ENCODE measurements at regions not wholly inside any gene's neighbourhood (a gene's known extent, or its start where the extent isn't known, plus 50 kb on each side); places are given as distances from the start of the nearest gene placed in this dataset.

DNA sequence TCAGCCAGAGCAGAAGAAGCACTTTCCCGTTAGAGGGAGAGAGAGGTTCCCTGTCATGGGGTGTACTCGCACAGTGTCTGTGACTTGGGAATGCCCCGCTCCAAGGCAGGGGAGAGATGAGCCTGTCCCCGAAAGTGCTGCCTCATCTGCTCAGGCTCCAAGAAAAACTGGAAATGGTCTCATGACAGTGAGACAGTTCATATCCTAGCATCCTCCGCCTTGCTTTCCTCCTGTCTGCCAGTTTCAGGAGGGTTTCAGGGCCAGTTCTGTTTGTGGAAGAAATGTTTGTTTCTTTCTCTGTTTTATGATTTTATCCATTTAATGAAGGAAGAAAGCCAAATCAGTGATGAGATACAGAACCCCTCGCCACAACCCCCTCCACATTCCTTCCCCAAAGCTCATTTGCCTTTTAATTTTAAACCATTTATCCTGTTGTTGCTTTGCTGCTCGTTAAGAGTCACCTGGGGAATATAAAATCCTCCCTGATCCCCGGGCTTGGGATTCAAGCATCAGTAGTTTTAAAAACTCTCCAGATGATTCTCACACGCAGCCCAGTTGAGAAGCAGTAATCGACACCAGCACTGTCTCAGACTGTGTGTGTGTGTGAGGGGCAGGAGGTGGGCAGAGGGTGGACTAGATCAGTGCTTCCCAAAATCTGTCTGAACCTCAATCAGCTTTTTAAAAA, 144.6 kb upstream of the UBL3 start:
- no peak overlapping the region for H3K4me2 ChIP-seq (ENCODE audit: insufficient read depth in 1 of 2, low read depth in 2 of 2, low read length in 2 of 2)
- no peak overlapping the region for H4K8ac ChIP-seq (ENCODE audit: extremely low read depth, insufficient read depth, low read length)
- no peaks in the 10 kb centered on the region for H3K23me2 ChIP-seq (ENCODE audit: low read depth, low read length)
- peaks cover 0 to 2% (median 0%) of the 10 kb centered on the region in 4 experiments; a peak in 1 of 7 replicates for H3K4me1 ChIP-seq (replicated peaks in 1 of 4; ENCODE audit: control insufficient read depth in 3 of 4, insufficient read depth in 4 of 4, low read length in 3 of 4)
- WGBS, 2 experiments (ENCODE audit: extremely low coverage in 1 of 2, insufficient coverage in 1 of 2, insufficient read length in 1 of 2, insufficient replicate concordance in 2 of 2, low coverage in 1 of 2, low lambda C conversion rate in 2 of 2, missing lambda C conversion rate in 1 of 2), result 91% methylated on average over 10 of the region's 10 CpGs; no CpG with 5 or more reads in 1 of the 2 experiments
- no peak overlapping the region for H3K4me3 ChIP-seq (ENCODE audit: extremely low read depth in 1 of 4, insufficient read depth in 2 of 4, low read depth in 3 of 4, low read length in 4 of 4)
- 0 out of 2 replicates have a peak overlapping the region, but pooled peaks have one; percentile 12 for H2AFZ ChIP-seq (ENCODE audit: low read length)
- no peak overlapping the region for H4K91ac ChIP-seq (replicated peaks; ENCODE audit: insufficient read length, low read length)
- H4K5ac ChIP-seq (ENCODE audit: insufficient read length, low read depth, low read length), result no peak overlapping the region
- no peak overlapping the region for H2BK120ac ChIP-seq (replicated peaks; ENCODE audit: low read depth, low read length)
- no peak overlapping the region for H3K14ac ChIP-seq (ENCODE audit: insufficient read length)
- H3K56ac ChIP-seq (replicated peaks; ENCODE audit: insufficient read length, low read depth, low read length), result no peak overlapping the region
- H2BK20ac ChIP-seq (ENCODE audit: low read length), result no peak overlapping the region
- FAIRE-seq, result no peak
- no peak overlapping the region for H3K4ac ChIP-seq (replicated peaks; ENCODE audit: insufficient read length, low read depth, low read length)
- H3K23ac ChIP-seq (ENCODE audit: insufficient read length), result no peak overlapping the region
- no peak overlapping the region for H3K18ac ChIP-seq (ENCODE audit: extremely low read depth, low read length)
- H2BK12ac ChIP-seq (ENCODE audit: low read depth, low read length), result no peak overlapping the region; the same call in 1 of the 2 replicates
- CTCF ChIA-PET (ENCODE audit: partially characterized antibody), result interaction anchor here (1.4 to 7.0 kb wide), 3 partner anchors 12 to 119 kb away, joined by 3 to 44 read pairs (median 4); no protein-coding TSS in a partner anchor
- H3K36me3 ChIP-seq (ENCODE audit: control insufficient read depth in 2 of 4, insufficient read depth in 4 of 4, low read length in 3 of 4), result no peaks in the 10 kb centered on the region
- H3K27ac ChIP-seq (ENCODE audit: low read depth, low read length), result no peak overlapping the region
- DNase-seq (ENCODE audit: low read depth in 1 of 2, low spot score in 2 of 2), result no peak
- no peak overlapping the region for H2AK5ac ChIP-seq (ENCODE audit: low read depth, low read length)
- no peak overlapping the region for H2BK15ac ChIP-seq (ENCODE audit: low read length)
- no peaks in the 10 kb centered on the region for H3K79me2 ChIP-seq (ENCODE audit: control insufficient read depth in 1 of 2, insufficient read depth in 2 of 2, low read length in 2 of 2)
- H3K9me3 ChIP-seq (ENCODE audit: insufficient read depth in 2 of 2, low read depth in 1 of 2, low read length in 1 of 2), result no peaks in the 10 kb centered on the region
- H3K9ac ChIP-seq (replicated peaks in 1 of 4; ENCODE audit: extremely low read depth in 1 of 4, low read depth in 3 of 4, low read length in 3 of 4), result no peak overlapping the region
- no peak overlapping the region for H2BK5ac ChIP-seq (ENCODE audit: low read depth, low read length)
- no peaks in the 10 kb centered on the region for H4K20me1 ChIP-seq (replicated peaks in 1 of 2; ENCODE audit: control insufficient read depth in 1 of 2, insufficient read depth in 2 of 2, low read length in 2 of 2)
- POLR2A ChIA-PET (ENCODE audit: partially characterized antibody), result interaction anchor here (0.6 kb wide), 1 partner anchor 241 kb away, joined by 3 read pairs; no protein-coding TSS in a partner anchor
- no peaks in the 10 kb centered on the region for H3K79me1 ChIP-seq (ENCODE audit: low read depth, low read length)
- H3K27me3 ChIP-seq (replicated peaks in 1 of 4; ENCODE audit: control insufficient read depth in 3 of 4, extremely low read depth in 1 of 4, insufficient read depth in 3 of 4, low read length in 3 of 4), result 0 out of 7 replicates have a peak, but pooled peaks cover 0 to 1% (median 0%) of the 10 kb centered on the region in 4 experiments
- no peak for TF ChIP-seq BACH1 (IDR thresholded peaks at IDR 0.05; ENCODE audit: low read length)
- TF ChIP-seq NRF1 (IDR thresholded peaks at IDR 0.05; ENCODE audit: low read depth, low read length), result no peak
